GM12872 (cell line): ENCODE measurements at regions not wholly inside any gene's neighbourhood (a gene's known extent, or its start where the extent isn't known, plus 50 kb on each side); places are given as distances from the start of the nearest gene placed in this dataset.

Experiments used
- CTCF ChIP-seq: IDR thresholded peaks from 3 replicates; pipeline ENCODE4 v1.5.1; 2011; ENCODE audit warnings: low read depth, mild to moderate bottlenecking, low read length, moderate library complexity; ENCODE audit not compliant: insufficient read depth

- no peak for TF ChIP-seq CTCF
Observed at GRCh38 chr6:18545726-18546125, 158.6 kb downstream of the RNF144B start.

- no peak for TF ChIP-seq CTCF
Observed at GRCh38 chr6:18550119-18550518, 163.0 kb downstream of the RNF144B start.

GRCh38 chr6:18551228-18551627 lies 164.1 kb downstream of the RNF144B start:
- TF ChIP-seq CTCF: no peak

- no peak for TF ChIP-seq CTCF
Observed at GRCh38 chr6:18555750-18556149, 168.6 kb downstream of the RNF144B start.

GRCh38 chr6:18561037-18561750 lies 174.0 kb downstream of the RNF144B start:
- no peak for TF ChIP-seq CTCF

- no peak for TF ChIP-seq CTCF
Observed at GRCh38 chr6:18562726-18563125, 175.6 kb downstream of the RNF144B start.

GRCh38 chr6:18564775-18565174 lies 177.6 kb downstream of the RNF144B start:
- TF ChIP-seq CTCF: no peak
